Stomach (tissue), 8 donors: ENCODE measurements at regions not wholly inside any gene's neighbourhood (a gene's known extent, or its start where the extent isn't known, plus 50 kb on each side); places are given as distances from the start of the nearest gene placed in this dataset.

Experiments
- DNase-seq, 2 donors: peaks; one replicate each; pipeline versions ENCODE4 v3.0.0 to v3.0.0-alpha.2; 2013 to 2019
- H3K27ac ChIP-seq, 5 donors: fragments of 200-600 bp in 4 of 5; sonication (generic) in 4 of 5; one replicate each; pipeline ENCODE4 v1.5.1; 2013 to 2019; ENCODE audit warnings: mild to moderate bottlenecking in 1 of 5, moderate library complexity in 1 of 5
- H3K27me3 ChIP-seq, 3 donors: fragments of 200-600 bp; sonication (generic); one replicate each; pipeline ENCODE4 v1.5.1; 2017 to 2019; ENCODE audit warnings: mixed run types in 1 of 3
- H3K36me3 ChIP-seq, 4 donors: fragments of 200-600 bp; sonication (generic); 1 replicate in 3 of 4; 2 replicates in 1 of 4; pipeline ENCODE4 v1.5.1; 2016 to 2019
- H3K4me1 ChIP-seq, 4 donors: fragments of 200-600 bp; sonication (generic); one replicate each; pipeline ENCODE4 v1.5.1; 2016 to 2019
- H3K4me3 ChIP-seq, 4 donors: fragments of 200-600 bp; sonication (generic) in 3 of 4; one replicate each; pipeline ENCODE4 v1.5.1; 2016 to 2019; ENCODE audit warnings: mild to moderate bottlenecking in 1 of 4
- H3K9me3 ChIP-seq, 4 donors: fragments of 200-600 bp; sonication (generic); one replicate each; pipeline ENCODE4 v1.5.1; 2016 to 2019
- CTCF ChIP-seq, 7 experiments: fragments of 450-650 bp in 4 of 7; fragments of 200-600 bp in 3 of 7; sonication (generic) in 3 of 7; IDR thresholded peaks; one replicate each; pipeline ENCODE4 v1.5.1; 2016 to 2019; ENCODE audit warnings: antibody characterized with exemption in 7 of 7, control low read depth in 2 of 7, mild to moderate bottlenecking in 1 of 7
- EP300 ChIP-seq: sonication (generic); formaldehyde crosslinking; IDR thresholded peaks from one replicate; pipeline ENCODE4 v1.6.1; 2017; ENCODE audit warnings: antibody characterized with exemption
- POLR2A ChIP-seq, 4 donors: fragments of 450-650 bp; IDR thresholded peaks; one replicate each; pipeline ENCODE4 v1.6.1; 2016; ENCODE audit warnings: antibody characterized with exemption in 4 of 4, control low read depth in 2 of 4, mild to moderate bottlenecking in 1 of 4, moderate library complexity in 1 of 4
- POLR2AphosphoS5 ChIP-seq, 3 donors: sonication (generic); formaldehyde crosslinking; IDR thresholded peaks; one replicate each; pipeline ENCODE4 v1.6.1; 2016; ENCODE audit warnings: antibody characterized with exemption in 3 of 3
- WGBS, 5 donors: extraction: QIAGEN DNeasy Blood & Tissue Kit in 3 of 5; methylation state at CpG; one replicate each; pipeline versions ENCODE4 v1.1.5 to v1.1.7; 2013 to 2018; 5-methylcytosine and 5-hydroxymethylcytosine counted together
- intact Hi-C: fragments of 100-400 bp; cut with DNase I; formaldehyde crosslinking; loops from one replicate; pipeline ENCODE4 v1.15.1; 2023; ENCODE audit warnings: low total_unique reads
- donor health status: healthy with polysubstance abuse.
- donor health status: Bipolar disorder and iron deficiency.
- donor health status: healthy.

- Histone ChIP-seq H3K4me1 (no peaks in the 10 kb centered on the region), H3K4me3 (no peak overlapping the region), H3K27ac (no peak overlapping the region), H3K27me3 (no peaks in the 10 kb centered on the region), H3K9me3 (no peaks in the 10 kb centered on the region), H3K36me3 (no peaks in the 10 kb centered on the region)
- TF ChIP-seq POLR2A (IDR thresholded peaks at IDR 0.05) (no peak), CTCF (IDR thresholded peaks at IDR 0.05) (peak in 1 of 7 experiments; percentile 5), POLR2AphosphoS5 (IDR thresholded peaks at IDR 0.05) (no peak)
- 63 to 73% (median 67%) methylated on average over 5 of the region's 5 CpGs for WGBS, 5 donors
- peak in 1 of 2 donors; percentile 12 for DNase-seq
- intact Hi-C loops: no loop called here
Observed at GRCh38 chr10:109698086-109698485, 225.2 kb downstream of the XPNPEP1 start.

DNA sequence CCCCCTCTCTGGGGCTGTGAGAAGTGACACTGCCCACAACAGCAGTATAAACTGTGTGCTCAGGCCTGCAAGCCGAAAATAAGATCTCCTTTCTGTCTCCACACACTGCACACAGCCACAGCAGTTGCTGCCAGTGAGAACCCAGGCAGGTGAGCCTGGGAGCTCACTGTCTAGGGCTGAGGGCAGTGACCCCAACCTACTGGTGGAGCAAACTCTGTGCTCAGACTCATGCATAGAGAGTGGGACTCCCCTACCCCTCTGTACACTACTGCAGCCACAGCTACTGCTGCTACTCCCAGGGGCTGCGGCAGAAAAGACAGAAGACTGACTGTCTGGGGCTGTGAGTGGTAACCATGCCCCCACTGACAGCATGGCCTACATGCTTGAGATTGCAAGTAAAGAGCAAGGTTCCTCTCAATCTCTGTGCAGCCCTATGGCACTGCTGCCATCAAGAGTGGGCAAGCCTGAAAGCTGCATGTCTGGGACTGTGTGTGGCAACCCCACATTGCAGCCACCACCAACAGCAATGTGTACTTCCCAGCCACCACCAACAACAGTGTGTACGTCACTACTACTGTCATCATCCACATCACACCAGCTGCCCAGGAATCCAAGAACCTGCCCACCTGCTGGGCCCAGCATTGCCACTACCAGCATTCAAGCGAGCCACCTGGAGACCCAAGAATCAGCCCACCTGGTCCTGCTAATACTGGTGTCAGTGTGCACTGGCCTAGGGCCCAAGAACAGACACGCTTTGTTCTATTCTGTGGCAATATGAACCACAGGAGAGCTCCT, 226.1 kb downstream of the XPNPEP1 start:
- no peaks in the 10 kb centered on the region for H3K27me3 ChIP-seq
- no peak for TF ChIP-seq POLR2A (IDR thresholded peaks at IDR 0.05)
- no peak for TF ChIP-seq CTCF (IDR thresholded peaks at IDR 0.05)
- TF ChIP-seq POLR2AphosphoS5 (IDR thresholded peaks at IDR 0.05): no peak
- TF ChIP-seq EP300: no peak
- intact Hi-C loops: no loop called here
- 67 to 80% (median 74%) methylated on average over 4 to 5 of the region's 5 CpGs for WGBS, 5 donors
- H3K27ac ChIP-seq: no peak overlapping the region
- H3K36me3 ChIP-seq: no peaks in the 10 kb centered on the region
- H3K4me3 ChIP-seq: no peak overlapping the region
- no peaks in the 10 kb centered on the region for H3K9me3 ChIP-seq
- DNase-seq: no peak
- H3K4me1 ChIP-seq: no peaks in the 10 kb centered on the region

GRCh38 chr10:109696462-109696861, 226.8 kb downstream of the XPNPEP1 start:
- H3K9me3 ChIP-seq: no peaks in the 10 kb centered on the region
- no peak for TF ChIP-seq CTCF (IDR thresholded peaks at IDR 0.05)
- TF ChIP-seq POLR2A (IDR thresholded peaks at IDR 0.05): no peak
- no peak for TF ChIP-seq EP300
- TF ChIP-seq POLR2AphosphoS5 (IDR thresholded peaks at IDR 0.05): no peak
- no peaks in the 10 kb centered on the region for H3K4me1 ChIP-seq
- H3K4me3 ChIP-seq: no peak overlapping the region
- intact Hi-C loops: no loop called here
- DNase-seq: no peak
- no peaks in the 10 kb centered on the region for H3K36me3 ChIP-seq
- 77 to 88% (median 81%) methylated on average over 2 of the region's 2 CpGs for WGBS, 5 donors
- H3K27me3 ChIP-seq: no peaks in the 10 kb centered on the region
- no peak overlapping the region for H3K27ac ChIP-seq

DNA sequence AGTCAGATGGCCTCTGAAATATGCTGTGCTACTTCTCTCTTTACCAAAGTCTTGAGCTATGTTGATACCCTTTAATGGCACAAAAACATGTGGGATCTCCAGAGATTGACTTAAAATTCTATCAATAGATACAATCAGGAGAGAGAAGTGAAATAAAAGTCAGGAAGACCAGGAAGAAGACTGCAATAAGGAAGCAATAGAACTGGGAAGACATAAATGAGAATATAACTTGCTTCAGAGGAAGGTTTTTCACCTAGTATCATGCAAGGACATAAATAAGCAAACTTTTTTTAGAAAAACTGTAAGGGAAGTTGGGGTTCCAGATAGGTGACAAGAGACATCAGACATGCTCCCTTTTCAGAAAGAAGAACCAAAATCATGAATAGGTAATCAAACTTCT, 227.3 kb downstream of the XPNPEP1 start:
- H3K27ac ChIP-seq: no peak overlapping the region
- no peaks in the 10 kb centered on the region for H3K36me3 ChIP-seq
- TF ChIP-seq POLR2A (IDR thresholded peaks at IDR 0.05) (no peak), EP300 (no peak), POLR2AphosphoS5 (IDR thresholded peaks at IDR 0.05) (no peak)
- no peak overlapping the region for H3K4me3 ChIP-seq
- no peak for DNase-seq
- intact Hi-C loops: no loop called here
- no peaks in the 10 kb centered on the region for H3K27me3 ChIP-seq
- H3K4me1 ChIP-seq: no peaks in the 10 kb centered on the region
- no peaks in the 10 kb centered on the region for H3K9me3 ChIP-seq

- no peak overlapping the region for H3K27ac ChIP-seq
- TF ChIP-seq EP300 (no peak), POLR2A (IDR thresholded peaks at IDR 0.05) (no peak), CTCF (IDR thresholded peaks at IDR 0.05) (no peak), POLR2AphosphoS5 (IDR thresholded peaks at IDR 0.05) (no peak)
- WGBS, 5 donors: 0 to 16% (median 14%) methylated on average over 1 of the region's 1 CpG
- H3K27me3 ChIP-seq: no peaks in the 10 kb centered on the region
- intact Hi-C loops: no loop called here
- H3K36me3 ChIP-seq: no peaks in the 10 kb centered on the region
- H3K4me3 ChIP-seq: no peak overlapping the region
- no peak for DNase-seq
- no peaks in the 10 kb centered on the region for H3K4me1 ChIP-seq
- peaks cover 0 to 16% (median 5%) of the 10 kb centered on the region in 4 donors for H3K9me3 ChIP-seq
Observed at GRCh38 chr10:109689785-109690184, 233.5 kb downstream of the XPNPEP1 start.
